Dedifferentiated amniotic fluid mesenchymal stem cell (primary cell): ENCODE measurements at regions not wholly inside any gene's neighbourhood (a gene's known extent, or its start where the extent isn't known, plus 50 kb on each side); places are given as distances from the start of the nearest gene placed in this dataset.

Experiments used
- DNase-seq: peaks from one replicate; pipeline ENCODE4 v3.0.0-alpha.2; 2016; ENCODE audit errors: extremely low spot score

DNA sequence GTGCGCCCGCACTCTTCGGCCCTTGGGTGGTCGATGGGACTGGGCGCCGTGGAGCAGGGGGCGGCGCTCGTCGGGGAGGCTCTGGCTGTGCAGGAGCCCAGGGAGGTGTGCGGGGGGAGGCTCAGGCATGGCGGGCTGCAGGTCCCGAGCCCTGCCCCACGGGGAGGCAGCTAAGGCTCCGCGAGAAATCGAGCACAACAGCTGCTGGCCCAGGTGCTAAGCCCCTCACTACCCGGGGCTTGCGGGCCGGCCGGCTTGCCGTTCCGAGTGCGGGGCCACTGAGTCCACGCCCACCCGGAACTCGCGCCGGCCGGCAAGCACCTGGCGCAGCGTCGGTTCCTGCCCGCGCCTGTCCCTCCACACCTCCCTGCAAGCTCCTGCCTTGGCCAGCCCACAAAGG lies 462.3 kb upstream of the JARID2 start:
- no peak for DNase-seq

DNA sequence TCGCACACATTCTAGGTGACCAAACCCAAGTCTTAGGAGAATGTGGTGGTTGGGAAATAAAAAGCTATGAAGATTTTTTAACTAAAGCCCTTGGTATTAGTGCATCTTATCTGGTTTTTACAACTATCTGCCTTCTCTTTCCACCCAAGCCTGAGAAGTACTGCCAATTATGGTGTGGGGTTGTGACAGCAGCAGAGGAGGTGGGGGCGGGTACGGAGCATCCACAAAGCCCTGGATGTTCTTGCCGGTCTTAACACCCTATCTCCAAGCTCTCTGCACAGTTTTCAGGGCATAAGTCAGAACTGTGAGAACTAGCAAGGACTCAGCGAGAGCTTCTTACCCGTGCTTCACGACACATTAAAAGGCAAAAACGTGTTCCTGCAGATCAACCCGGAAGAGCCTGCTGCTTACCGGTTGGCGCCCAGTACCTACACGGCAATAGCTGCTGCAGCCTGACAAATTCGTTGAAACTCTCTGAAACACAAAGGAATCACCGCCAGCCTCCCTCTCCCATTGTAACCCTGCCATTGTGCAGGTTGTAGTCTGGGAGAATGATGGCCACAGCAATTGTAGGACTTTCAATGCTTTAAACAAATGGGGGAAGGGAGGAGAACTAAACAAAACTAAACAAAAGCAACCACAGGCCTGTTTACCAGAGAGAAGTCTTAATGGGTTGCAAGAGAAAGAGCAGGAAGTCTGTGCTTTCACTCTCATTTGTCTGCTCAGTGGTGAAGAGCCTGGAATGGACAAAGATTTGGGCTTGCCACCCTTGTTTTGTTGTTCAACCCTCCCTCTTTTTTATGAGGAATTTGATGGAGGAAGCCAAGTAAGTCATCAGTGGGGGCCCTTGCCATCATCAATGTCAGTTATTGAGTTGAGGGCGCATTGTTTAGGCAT lies 461.0 kb upstream of the JARID2 start:
- no peak for DNase-seq

DNA sequence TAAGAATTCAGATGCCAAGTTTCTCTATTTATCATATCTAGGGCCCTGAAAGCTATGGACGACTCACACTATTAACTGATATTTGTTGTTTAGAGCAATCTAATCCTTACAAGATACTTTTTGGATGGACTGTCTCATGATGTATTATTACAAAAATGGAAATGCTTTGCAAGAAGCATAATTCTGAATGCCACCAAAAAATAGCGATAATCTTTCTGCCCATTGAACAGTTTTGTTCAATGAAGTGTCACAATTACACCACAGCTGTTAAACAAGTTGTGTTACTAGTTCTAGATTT lies 460.4 kb upstream of the JARID2 start:
- DNase-seq, result no peak

DNA sequence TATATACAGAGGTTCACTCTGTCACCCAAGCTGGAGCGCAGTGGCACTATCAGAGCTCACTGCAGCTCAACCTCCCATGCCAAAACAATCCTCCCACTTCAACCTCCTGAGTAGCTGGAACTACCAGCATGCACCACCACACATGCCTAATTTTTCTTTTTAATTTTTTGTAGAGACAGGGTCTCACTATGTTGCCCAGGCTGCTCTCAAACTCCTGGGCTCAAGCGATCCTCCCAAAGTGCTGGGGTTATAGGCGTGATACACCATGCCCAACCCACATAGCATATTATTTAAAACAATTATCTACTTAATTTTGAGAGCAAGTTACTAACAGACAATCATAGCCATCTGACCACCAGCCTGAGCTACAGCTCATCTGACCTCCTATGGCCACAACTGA lies 459.9 kb upstream of the JARID2 start:
- DNase-seq, result no peak

DNA sequence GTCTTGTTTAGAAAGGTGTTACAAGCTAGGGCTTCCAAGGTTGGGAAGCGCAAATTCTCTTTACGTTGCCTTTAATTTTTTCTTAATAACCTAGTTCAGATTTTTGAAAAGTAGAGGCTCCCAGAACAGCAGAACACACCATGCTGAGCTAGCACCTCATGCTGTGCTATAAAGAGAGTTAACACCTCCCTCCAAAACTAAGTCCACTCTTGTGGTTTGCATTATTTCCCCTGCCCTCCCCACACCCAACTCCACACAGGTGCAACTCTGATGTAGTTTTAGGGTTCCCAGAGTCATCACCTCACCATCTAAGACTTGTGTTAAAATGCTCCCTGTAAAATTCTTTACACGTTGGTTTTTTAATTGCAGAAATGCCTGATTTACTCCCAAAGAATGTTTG lies 459.4 kb upstream of the JARID2 start:
- no peak for DNase-seq

DNA sequence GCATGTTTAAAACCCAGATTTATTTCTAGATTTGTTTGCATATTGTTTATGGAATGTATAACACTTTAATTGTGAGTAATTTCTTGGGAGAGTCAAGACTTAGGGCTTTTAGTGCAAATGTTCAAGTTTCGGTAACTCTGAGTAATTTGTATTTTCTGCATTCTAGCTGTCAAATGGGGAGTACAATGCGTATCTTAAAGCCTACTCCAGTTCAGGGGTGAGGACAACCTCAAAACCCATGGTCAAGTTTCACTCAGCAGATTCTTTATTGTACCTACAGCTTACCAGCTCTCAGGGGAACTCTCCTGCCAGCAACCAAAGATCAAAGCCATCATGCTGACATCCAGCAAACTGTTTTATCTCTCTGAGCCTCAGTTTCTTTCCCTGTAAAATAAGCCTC lies 458.6 kb upstream of the JARID2 start:
- no peak for DNase-seq

DNA sequence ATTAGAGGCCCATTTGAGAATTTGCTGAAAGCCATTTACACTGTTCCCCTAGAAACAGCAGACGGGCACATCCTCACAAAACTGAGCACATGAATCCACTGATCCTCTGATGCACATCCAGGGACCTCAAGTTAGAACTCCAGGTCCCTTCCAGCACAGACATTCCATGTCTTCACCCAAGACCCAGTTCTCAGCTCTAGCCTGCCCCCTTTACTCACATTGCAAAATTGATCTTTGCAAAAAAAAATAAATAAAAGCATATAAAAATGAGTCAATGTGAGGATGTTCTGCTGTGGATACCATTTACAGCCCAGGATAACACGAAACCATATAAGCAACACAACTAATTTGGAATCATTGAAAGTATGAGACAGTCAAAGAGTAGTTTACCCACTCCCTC lies 458.2 kb upstream of the JARID2 start:
- no peak for DNase-seq

DNA sequence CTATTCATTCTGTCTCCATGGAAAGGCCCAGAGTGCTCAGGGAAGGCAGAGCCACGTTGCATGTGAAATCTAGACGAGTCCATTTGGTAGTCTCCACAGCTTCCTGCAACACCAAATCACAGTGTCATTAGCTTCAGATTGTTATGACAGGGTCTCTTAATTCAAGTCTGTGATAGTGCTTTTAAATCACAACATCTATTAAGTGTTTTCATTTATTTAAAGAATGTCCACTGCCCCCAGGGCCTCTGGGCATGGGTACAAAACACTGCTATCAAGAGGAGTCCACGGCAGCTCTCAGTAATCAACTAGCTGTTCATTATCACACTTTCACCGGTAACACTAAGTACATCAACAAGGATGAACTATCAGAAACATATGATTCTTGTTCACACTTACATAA lies 455.9 kb upstream of the JARID2 start:
- no peak for DNase-seq

DNA sequence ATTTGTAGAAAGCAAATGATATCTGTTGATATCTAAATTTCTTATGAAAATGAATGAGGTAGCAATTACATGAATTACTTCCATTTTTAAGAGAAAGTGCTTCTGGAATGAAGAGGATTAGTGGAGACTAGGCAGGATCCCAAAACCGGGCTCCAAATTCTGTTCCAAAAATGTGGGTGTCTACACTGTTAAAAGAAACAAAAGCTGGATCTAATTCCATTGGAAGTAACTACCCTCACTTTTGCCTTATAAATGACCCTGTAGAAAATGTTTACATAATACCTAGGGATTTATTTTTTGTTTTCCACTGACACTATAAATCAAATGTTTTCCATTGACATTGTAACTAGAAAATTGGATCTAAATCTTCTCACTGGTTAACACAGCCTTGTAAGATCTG lies 454.9 kb upstream of the JARID2 start:
- DNase-seq, result no peak

DNA sequence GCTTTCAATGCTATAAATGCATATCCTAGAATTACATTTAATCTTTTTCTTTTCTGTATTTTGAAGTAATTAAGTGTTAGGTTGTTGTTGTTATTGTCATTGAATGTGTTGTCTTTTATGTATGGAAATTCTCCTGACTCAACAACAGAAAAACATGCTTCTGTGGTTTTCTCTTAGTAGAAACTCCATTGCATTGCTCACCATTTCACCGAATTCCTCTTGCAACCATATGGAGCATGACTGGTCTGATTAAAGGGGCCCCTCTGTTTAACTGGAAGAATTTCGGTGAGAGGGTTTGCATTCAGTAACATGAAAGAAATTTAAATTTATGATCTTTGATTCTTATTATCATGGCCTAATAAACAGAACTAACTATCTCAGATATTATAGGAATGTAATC lies 454.3 kb upstream of the JARID2 start:
- no peak for DNase-seq

DNA sequence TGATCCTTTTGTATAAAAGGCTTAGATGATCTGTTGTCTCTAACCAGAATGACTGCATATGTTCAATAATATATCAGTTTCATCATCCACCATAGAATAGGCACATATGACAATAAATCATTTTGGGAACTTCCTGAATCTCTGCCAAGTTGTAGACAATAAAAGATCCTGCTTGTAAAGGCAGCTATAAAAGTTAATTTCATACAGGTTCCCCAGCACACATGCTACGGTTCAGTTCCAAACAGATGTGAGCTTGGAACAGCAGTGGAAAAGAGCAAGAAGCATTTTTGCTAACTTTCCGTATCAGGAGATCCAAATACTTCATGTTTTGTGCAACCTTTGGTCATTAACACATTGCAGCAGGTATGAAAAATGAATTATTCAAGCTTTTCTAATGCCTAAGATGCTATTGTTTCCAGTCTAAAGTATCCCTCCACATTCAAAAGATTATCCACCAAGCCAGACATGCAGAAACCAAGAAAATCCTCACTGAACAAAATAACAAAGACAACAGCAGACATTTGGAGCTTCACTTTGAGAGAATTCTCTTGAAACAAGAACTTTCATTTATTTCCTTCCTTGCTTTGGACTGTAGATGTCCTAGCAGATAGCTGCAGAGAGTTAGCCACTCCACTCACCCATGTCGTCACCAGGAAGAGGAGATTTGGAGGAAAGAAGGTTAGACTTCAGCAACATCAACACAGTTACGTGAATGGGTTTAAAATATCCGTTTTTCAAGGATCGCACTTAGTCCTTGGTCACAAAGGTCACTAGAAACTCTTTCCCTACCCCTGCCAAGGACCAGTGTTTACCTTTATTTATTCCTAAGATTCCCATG lies 453.5 kb upstream of the JARID2 start:
- DNase-seq, result no peak

DNA sequence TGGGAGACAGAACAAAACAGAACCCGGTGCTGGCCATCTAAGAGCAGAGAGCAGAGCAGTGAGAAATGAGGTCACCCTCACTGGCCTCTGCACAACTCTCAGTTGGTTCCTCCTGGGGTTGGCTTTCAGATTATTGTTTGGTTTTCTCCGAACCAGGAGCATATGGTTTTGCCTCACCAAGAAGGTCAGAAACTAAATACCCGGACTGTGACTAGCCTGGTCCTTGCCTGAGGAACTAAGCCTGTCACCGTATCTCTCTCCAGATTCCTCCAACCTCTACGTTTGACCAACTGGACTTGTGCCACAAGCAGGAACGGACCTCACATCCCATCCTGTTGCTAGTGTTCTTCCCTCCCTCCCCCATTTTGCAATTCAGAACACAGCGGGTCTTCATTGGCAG lies 450.4 kb upstream of the JARID2 start:
- no peak for DNase-seq

DNA sequence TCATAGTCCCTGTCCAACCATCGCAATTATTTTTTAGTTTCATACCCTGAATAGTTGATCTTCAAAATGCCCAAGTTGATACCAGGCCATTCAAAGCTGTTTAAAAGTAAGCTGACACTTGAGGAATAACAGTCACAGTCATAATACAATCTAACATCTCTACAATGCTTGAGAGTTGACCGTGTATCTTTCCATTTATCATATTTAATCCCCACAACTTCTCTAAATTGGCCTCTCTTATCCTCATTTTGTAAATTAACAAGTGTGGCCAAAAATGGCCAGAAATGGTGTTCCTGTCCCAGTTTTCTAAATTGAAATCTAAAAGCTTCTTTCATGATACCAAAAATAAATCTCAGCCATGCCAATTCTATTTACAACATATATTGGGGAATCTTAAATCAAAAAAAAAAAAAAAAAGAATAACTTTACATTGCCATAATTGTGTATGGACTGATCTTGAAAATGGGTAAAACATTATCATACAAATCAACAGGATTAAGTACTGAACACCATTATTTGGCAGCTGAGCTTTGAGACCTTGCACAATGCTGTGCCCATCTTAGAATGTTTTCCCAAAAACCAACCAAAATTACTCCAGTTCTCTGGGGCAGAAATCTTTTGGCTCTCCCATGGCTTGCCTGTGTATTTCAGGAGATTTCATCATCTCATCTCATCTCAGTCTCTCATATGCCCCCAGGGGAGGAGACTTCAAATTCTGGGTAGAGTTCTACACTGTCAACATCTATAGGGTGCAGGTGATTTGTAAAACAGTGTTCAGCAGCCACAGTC lies 448.7 kb upstream of the JARID2 start:
- peak; percentile 86 for DNase-seq

DNA sequence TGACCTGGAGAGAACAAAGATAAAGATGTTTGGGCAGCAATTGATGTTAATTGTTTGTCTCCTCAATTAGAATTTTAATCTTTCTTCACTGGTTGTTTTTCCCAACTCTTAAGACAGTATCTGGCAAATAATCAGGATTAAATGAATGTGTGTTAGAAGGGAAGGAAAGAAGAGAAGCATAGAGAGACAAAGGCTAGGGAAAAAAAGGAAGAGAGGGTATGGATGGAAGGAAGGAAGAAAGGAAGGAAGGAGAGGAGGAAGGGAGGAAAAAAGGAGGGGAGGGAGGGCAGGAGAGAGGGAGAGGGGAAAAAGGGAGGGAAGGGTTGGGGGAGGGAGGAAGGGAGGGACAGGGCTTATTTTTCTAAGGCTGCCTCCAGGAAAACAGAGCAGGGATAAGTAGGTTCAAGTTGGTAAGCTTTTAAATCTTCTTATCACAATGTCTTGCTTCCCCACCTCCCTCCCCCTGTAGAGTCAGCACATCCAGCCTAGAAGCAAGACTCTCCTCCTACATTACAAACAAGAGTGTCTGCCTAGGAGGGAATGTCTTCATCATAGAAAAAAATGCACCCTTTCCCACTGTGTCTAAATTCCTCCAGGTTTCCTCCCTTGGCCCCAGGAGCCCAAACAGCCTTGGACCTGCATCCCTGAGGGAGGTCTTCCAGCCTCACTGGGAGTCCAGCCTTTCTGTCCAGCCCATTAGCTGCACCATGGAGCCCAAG lies 447.8 kb upstream of the JARID2 start:
- no peak for DNase-seq

DNA sequence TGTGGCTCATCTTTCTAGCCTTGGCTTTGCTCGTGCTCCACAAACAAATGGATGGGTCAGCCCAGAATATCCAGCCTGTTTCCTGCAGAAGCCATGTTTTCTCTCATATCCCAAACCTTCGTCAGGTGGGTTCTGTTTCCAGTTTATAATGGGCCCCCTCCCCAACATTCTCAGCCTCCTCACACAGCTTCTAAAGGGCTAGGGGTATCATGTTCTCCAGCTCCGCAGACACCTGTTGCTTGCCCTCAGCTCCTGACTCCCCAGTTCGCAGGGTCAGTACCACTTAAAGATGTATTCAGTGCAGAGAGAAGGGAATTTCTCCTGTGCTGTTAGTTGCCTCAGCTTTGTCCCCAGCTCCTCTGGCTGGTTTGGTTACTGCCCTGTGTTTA lies 447.3 kb upstream of the JARID2 start:
- no peak for DNase-seq

DNA sequence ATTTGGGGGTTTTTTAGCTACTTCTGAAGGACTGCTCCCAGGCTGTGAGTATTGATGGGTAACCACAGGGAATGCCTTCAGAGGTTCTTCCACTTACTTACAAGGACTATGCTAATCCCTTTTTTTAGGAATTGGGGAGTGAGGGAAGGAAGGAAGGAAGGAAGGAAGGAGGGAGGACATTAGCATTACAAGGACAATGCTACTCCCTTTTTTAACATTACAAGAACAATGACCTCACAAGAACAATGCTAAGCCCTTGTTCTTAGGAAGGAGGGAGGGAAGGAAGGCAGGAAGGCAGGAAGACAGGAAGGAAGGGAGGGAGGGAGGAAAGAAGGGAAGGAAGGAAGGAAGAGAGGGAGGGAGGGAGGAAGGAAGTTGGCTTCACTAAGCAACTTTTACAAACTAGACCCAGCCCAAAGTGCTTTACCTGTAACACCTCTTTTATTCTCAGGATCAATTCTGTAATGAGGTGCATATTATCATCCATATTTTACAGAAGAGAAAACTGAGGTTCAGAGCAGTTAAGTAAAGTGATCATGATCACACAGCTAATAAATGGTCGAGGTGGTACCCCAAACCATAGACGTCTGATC lies 446.8 kb upstream of the JARID2 start:
- no peak for DNase-seq

DNA sequence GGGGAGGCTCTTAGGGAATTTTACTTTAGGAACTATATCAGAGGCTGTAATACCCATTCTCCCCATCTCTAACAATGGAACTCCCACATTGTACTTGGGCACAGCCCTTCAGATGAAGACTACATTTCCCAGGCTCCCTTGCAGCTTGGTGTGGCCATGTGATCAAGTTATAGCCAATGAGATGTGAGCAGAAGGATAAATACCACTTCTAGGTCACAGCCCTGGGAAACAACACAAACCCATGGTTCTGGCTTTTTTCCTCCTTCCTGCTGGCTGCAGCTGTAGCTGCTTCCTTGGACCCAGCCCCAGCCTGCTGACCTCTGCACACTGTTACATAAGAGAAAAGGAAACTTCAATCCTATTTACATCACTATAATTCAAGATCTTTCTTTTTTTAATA lies 445.9 kb upstream of the JARID2 start:
- DNase-seq, result no peak

DNA sequence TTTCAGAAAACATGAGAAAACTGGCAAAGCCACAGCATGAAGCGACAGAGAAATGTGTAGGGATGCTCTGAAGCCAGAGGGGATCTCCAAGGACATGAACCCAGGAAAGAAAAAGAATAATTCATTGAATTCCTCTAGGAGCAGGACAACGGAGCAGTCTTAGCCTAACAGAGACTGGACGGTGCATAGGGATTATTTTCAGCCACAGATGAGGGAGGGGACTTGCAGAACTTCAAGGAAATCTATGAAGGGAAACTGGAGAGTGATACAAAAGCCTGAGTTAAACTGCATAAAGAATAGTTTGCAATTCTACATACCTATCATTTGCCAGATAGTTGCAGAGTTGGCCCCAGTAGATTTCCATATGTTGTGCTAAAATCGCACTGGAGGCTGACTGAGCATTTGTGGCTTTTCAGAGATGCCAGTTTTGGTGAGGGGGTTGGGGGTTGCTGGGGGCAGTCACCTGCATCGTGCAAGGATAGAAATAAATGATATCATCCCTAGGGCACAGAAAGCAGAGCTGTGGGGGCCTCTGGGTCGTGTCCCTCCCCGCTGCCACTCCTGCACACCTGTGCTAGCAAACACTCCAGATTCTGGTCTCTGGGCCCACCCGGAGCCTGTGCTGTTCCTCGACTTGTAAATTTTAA lies 443.2 kb upstream of the JARID2 start:
- DNase-seq, result no peak

DNA sequence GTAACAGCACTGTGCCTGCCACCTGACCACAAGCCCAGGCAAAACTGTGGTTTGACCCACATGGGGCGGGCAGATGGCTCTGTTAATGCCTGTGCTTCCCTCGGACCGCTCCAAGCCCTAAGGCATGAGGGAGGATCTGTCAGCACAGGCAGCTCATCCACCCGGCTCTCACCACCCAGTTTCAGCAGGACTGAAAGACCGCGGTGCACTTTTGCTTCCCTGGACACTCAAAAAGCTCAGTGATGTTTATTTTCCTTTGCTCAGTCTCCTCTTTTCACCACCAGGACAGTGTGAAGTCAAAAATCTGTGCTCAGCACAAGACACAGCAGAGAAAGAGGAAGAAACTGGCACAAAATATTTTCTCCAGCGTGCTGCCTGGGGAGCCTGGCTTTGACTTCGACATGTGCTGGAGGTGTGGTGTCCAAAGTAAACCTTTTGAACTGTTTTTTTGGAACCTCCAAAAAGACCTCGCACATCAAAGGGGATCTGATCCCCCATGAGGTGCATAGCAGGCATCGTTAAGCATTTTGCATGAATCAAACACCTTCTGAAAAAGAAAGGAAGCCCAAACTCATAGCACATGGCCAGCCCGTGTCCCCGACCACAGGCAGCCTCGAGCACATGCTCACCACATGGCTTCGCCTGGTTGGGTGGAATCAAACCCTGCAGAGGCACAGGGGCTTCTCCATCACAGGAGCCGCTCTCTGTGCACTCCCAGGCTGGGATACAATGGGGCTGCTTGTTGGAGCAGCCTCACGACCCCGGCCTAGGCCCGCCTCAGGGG lies 441.7 kb upstream of the JARID2 start:
- DNase-seq, result peak; percentile 25

DNA sequence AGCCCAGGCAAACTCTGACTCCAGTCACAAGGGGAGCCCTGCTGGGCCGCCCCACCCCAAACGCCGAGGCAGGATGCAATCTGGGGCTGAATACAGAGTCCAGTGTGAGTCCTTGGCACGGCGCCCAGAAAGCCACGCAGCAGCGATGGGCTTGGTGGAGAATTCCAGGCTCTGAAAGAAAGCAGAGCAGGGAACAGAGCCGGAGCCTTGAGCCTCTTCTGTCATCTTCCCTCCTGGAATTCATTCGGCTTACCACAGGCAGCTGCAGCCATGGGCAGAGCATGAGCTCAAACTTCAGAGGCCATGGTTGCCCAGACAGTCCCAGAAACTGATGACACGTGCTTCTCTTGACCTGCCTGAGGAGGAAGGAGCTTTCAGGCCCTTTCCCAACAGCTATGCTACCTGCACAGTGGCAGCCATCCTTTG lies 441.1 kb upstream of the JARID2 start:
- no peak for DNase-seq
